HEK293 (cell line): ENCODE measurements at regions not wholly inside any gene's neighbourhood (a gene's known extent, or its start where the extent isn't known, plus 50 kb on each side); places are given as distances from the start of the nearest gene placed in this dataset.

ENCODE experiments used
- CTCF ChIA-PET: fragments of 350-600 bp; formaldehyde crosslinking; extraction: SDS; loops from one replicate; lab custom pipeline; 2021; ENCODE audit warnings: antibody characterized with exemption; lab: Yijun Ruan, JAX
- POLR2A ChIA-PET: fragments of 300-600 bp; formaldehyde crosslinking; extraction: SDS; loops from one replicate; lab custom pipeline; 2020; ENCODE audit warnings: antibody characterized with exemption, inconsistent platforms; lab: Yijun Ruan, JAX
- H3K27ac ChIP-seq: fragments of 200-500 bp; sonication (Bioruptor generic); 2 replicates; pipeline ENCODE4 v1.5.1; 2014; ENCODE audit warnings: low read depth, low read length, control low read depth, inconsistent platforms; ENCODE audit errors: extremely low read depth
- H3K36me3 ChIP-seq, 2 experiments: fragments of 200-500 bp in 1 of 2; sonication (Bioruptor generic) in 1 of 2; 1 replicate in 1 of 2; 2 replicates in 1 of 2; pipeline ENCODE4 v1.5.1; 2014 to 2017; ENCODE audit warnings: inconsistent platforms in 2 of 2, low read length in 2 of 2; ENCODE audit not compliant: control insufficient read depth in 2 of 2, insufficient read depth in 1 of 2
- H3K4me1 ChIP-seq: fragments of 200-500 bp; sonication (Bioruptor generic); 2 replicates; pipeline ENCODE4 v1.5.1; 2014; ENCODE audit warnings: mild to moderate bottlenecking, low read length, inconsistent platforms; ENCODE audit not compliant: control insufficient read depth, insufficient read depth
- H3K4me3 ChIP-seq: 2 replicates; pipeline ENCODE4 v1.5.1; 2011; ENCODE audit warnings: low read depth, mild to moderate bottlenecking, control low read depth, low read length, moderate library complexity
- H3K9me3 ChIP-seq: fragments of 200-500 bp; sonication (Bioruptor generic); 2 replicates; pipeline ENCODE4 v1.5.1; 2014; ENCODE audit warnings: low read depth, low read length, inconsistent platforms; ENCODE audit not compliant: control insufficient read depth, insufficient read depth
- BCL11A ChIP-seq: fragments of 450-650 bp; formaldehyde crosslinking; IDR thresholded peaks from 2 replicates; pipeline ENCODE4 v1.5.1; 2016; ENCODE audit warnings: low read depth, missing biosample characterization, missing genetic modification characterization
- EGR2 ChIP-seq: fragments of 450-650 bp; formaldehyde crosslinking; IDR thresholded peaks from 2 replicates; pipeline ENCODE4 v1.5.1; 2016; ENCODE audit warnings: low read depth, missing biosample characterization, missing genetic modification characterization
- GLIS1 ChIP-seq: fragments of 450-650 bp; formaldehyde crosslinking; IDR thresholded peaks from 2 replicates; pipeline ENCODE4 v1.5.1; 2016; ENCODE audit warnings: missing biosample characterization, missing genetic modification characterization
- HOXA7 ChIP-seq: sonication (generic); formaldehyde crosslinking; IDR thresholded peaks from 2 replicates; pipeline ENCODE4 v1.8.1; 2022; ENCODE audit warnings: missing genetic modification reagents, borderline replicate concordance
- HOXD13 ChIP-seq: sonication (generic); formaldehyde crosslinking; IDR thresholded peaks from 2 replicates; pipeline ENCODE4 v1.8.0; 2022; ENCODE audit warnings: missing genetic modification reagents, borderline replicate concordance
- KLF1 ChIP-seq: fragments of 450-650 bp; formaldehyde crosslinking; IDR thresholded peaks from 2 replicates; pipeline ENCODE4 v1.5.1; 2016; ENCODE audit warnings: missing biosample characterization, missing genetic modification characterization
- KLF9 ChIP-seq: fragments of 450-650 bp; formaldehyde crosslinking; IDR thresholded peaks from 2 replicates; pipeline ENCODE4 v1.5.1; 2016; ENCODE audit warnings: missing biosample characterization, missing genetic modification characterization, low read depth
- PRDM10 ChIP-seq: fragments of 450-650 bp; formaldehyde crosslinking; IDR thresholded peaks from 2 replicates; pipeline ENCODE4 v1.5.1; 2016; ENCODE audit warnings: missing biosample characterization, missing genetic modification characterization
- ZBTB11 ChIP-seq: fragments of 450-650 bp; formaldehyde crosslinking; conservative IDR thresholded peaks from 2 replicates; pipeline ENCODE4 v1.5.1; 2016; ENCODE audit warnings: low read depth, missing biosample characterization, missing genetic modification characterization
- ZNF140 ChIP-seq: fragments of 450-650 bp; formaldehyde crosslinking; IDR thresholded peaks from 2 replicates; pipeline ENCODE4 v1.5.1; 2016; ENCODE audit warnings: missing biosample characterization, missing genetic modification characterization
- ZNF155 ChIP-seq: fragments of 450-650 bp; formaldehyde crosslinking; IDR thresholded peaks from 2 replicates; pipeline ENCODE4 v1.5.1; 2016; ENCODE audit warnings: missing biosample characterization, missing genetic modification characterization
- ZNF221 ChIP-seq: fragments of 450-650 bp; formaldehyde crosslinking; IDR thresholded peaks from 2 replicates; pipeline ENCODE4 v1.5.1; 2017; ENCODE audit warnings: missing biosample characterization, missing genetic modification characterization, borderline replicate concordance
- ZNF354C ChIP-seq: fragments of 450-650 bp; formaldehyde crosslinking; IDR thresholded peaks from 2 replicates; pipeline ENCODE4 v1.5.1; 2016; ENCODE audit warnings: missing biosample characterization, missing genetic modification characterization, low read depth, borderline replicate concordance
- ZNF404 ChIP-seq: fragments of 450-650 bp; formaldehyde crosslinking; IDR thresholded peaks from 2 replicates; pipeline ENCODE4 v1.5.1; 2017; ENCODE audit warnings: missing biosample characterization, missing genetic modification characterization
- ZNF488 ChIP-seq: fragments of 450-650 bp; formaldehyde crosslinking; IDR thresholded peaks from 2 replicates; pipeline ENCODE4 v1.5.1; 2016; ENCODE audit warnings: missing biosample characterization, missing genetic modification characterization
- ZNF660 ChIP-seq: fragments of 450-650 bp; IDR thresholded peaks from 2 replicates; pipeline ENCODE4 v1.5.1; 2018; ENCODE audit warnings: missing biosample characterization, mild to moderate bottlenecking, missing genetic modification characterization
- ZSCAN23 ChIP-seq: fragments of 450-650 bp; formaldehyde crosslinking; IDR thresholded peaks from 2 replicates; pipeline ENCODE4 v1.5.1; 2016; ENCODE audit warnings: missing biosample characterization, missing genetic modification characterization
- ZSCAN30 ChIP-seq: fragments of 450-650 bp; IDR thresholded peaks from 2 replicates; pipeline ENCODE4 v1.5.1; 2018; ENCODE audit warnings: missing biosample characterization, mild to moderate bottlenecking, missing genetic modification characterization, moderate library complexity
- ZXDB ChIP-seq: fragments of 450-650 bp; formaldehyde crosslinking; IDR thresholded peaks from 2 replicates; pipeline ENCODE4 v1.5.1; 2016; ENCODE audit warnings: missing biosample characterization, missing genetic modification characterization
- TF ChIP-seq, protein P1 (sequence below): fragments of 450-650 bp; formaldehyde crosslinking; IDR thresholded peaks from 2 replicates; pipeline ENCODE4 v1.5.0; 2017; ENCODE audit warnings: missing biosample characterization, missing genetic modification characterization, borderline replicate concordance
- TF ChIP-seq, protein P2 (sequence below): fragments of 450-650 bp; formaldehyde crosslinking; IDR thresholded peaks from 2 replicates; pipeline ENCODE4 v1.5.1; 2016; ENCODE audit warnings: missing biosample characterization, missing genetic modification characterization
- TF ChIP-seq, protein P3 (sequence below): fragments of 450-650 bp; formaldehyde crosslinking; IDR thresholded peaks from 2 replicates; pipeline ENCODE4 v1.5.1; 2016; ENCODE audit warnings: missing biosample characterization, missing genetic modification characterization, low read depth

DNA sequence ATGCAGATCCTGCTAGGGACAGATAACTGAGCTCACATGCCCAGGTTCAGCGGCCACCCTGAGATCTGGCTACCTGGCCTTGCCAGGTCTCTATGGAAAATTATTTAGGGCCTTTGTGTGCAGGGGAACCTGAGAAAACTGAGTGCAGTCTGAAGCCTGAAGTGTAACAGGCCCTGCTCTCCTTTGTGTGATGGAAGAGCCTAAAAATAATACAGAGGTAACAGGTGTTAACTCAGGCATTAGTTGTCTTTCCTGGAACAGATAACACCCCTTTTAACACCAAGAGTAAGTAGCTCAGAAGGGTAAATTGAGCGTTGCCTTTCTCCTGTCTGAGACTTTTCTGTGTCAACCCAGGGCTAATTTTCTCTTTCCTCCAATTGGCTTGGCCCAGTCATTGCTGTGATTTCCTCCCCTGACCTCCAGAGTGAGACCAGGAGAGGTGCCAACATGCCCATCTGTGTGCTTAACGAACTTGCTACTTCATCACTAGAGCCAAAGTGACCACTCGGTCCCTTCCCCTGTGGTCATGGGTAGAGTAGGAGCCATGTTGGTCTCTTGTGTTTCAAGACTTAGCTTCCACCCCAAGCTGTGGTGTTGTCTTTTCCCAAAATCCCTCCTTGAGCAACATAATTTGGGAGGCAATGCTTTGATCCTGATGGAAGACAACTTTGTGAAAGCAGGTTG, 304.4 kb upstream of the JAG1 start:
- ChIA-PET POLR2A (no interaction called here), CTCF (no interaction called here)
- no peaks in the 10 kb centered on the region for H3K9me3 ChIP-seq
- TF ChIP-seq GLIS1 = no peak
- no peak for TF ChIP-seq KLF1 (tag by site-specific recombination)
- no peak for TF ChIP-seq EGR2
- no peak for TF ChIP-seq ZNF488
- TF ChIP-seq, protein P1, sequence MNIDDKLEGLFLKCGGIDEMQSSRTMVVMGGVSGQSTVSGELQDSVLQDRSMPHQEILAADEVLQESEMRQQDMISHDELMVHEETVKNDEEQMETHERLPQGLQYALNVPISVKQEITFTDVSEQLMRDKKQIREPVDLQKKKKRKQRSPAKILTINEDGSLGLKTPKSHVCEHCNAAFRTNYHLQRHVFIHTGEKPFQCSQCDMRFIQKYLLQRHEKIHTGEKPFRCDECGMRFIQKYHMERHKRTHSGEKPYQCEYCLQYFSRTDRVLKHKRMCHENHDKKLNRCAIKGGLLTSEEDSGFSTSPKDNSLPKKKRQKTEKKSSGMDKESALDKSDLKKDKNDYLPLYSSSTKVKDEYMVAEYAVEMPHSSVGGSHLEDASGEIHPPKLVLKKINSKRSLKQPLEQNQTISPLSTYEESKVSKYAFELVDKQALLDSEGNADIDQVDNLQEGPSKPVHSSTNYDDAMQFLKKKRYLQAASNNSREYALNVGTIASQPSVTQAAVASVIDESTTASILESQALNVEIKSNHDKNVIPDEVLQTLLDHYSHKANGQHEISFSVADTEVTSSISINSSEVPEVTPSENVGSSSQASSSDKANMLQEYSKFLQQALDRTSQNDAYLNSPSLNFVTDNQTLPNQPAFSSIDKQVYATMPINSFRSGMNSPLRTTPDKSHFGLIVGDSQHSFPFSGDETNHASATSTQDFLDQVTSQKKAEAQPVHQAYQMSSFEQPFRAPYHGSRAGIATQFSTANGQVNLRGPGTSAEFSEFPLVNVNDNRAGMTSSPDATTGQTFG (tag by site-specific recombination) = no peak
- no peak for TF ChIP-seq ZNF155 (tag by site-specific recombination)
- TF ChIP-seq HOXD13 (CRISPR knock-in tag) = no peak
- TF ChIP-seq ZNF354C (tag by site-specific recombination) = no peak
- TF ChIP-seq HOXA7 = no peak
- no peak for TF ChIP-seq ZNF221 (tag by site-specific recombination)
- no peak for TF ChIP-seq ZSCAN23 (tag by site-specific recombination)
- TF ChIP-seq ZNF404 = no peak
- TF ChIP-seq ZSCAN30 (tag by site-specific recombination) = no peak
- no peak for TF ChIP-seq ZNF140 (tag by site-specific recombination)
- no peak for TF ChIP-seq ZNF660 (tag by site-specific recombination)
- TF ChIP-seq BCL11A (tag by site-specific recombination) = no peak
- H3K4me3 ChIP-seq = no peak overlapping the region
- H3K36me3 ChIP-seq = no peaks in the 10 kb centered on the region
- no peaks in the 10 kb centered on the region for H3K4me1 ChIP-seq
- no peak overlapping the region for H3K27ac ChIP-seq

DNA sequence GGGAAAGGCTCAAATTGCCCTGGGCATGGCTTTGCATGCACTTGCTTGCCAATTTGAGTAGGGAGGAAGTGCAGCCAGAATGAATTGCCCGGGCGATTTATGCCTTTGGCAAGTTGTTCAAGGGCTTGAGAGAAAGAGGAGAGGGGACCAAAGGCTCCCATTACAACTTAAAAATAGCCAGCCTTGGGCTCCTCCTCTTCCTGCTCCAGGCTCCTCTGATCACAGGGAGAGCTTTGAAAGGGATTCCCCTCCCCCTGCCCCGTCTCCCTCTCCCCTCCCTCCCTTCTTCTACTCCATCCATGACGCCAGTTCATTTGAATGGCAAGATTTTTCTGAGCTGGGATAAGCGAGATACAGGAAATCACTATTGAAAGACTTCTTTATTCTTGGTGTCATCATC, 304.9 kb upstream of the JAG1 start:
- H3K27ac ChIP-seq = no peak overlapping the region
- H3K4me1 ChIP-seq = no peaks in the 10 kb centered on the region
- no peak overlapping the region for H3K4me3 ChIP-seq
- ChIA-PET CTCF (no interaction called here), POLR2A (interaction anchor here (0.6 to 0.7 kb wide), 2 partner anchors 54 to 307 kb away, joined by 3 to 6 read pairs; no protein-coding TSS in a partner anchor)
- H3K36me3 ChIP-seq = no peaks in the 10 kb centered on the region
- H3K9me3 ChIP-seq = no peaks in the 10 kb centered on the region
- TF ChIP-seq ZBTB11 (tag by site-specific recombination) (no peak), KLF9 (tag by site-specific recombination) (no peak), ZSCAN23 (tag by site-specific recombination) (no peak), PRDM10 (tag by site-specific recombination) (no peak), ZXDB (tag by site-specific recombination) (no peak)
- TF ChIP-seq, protein P2, sequence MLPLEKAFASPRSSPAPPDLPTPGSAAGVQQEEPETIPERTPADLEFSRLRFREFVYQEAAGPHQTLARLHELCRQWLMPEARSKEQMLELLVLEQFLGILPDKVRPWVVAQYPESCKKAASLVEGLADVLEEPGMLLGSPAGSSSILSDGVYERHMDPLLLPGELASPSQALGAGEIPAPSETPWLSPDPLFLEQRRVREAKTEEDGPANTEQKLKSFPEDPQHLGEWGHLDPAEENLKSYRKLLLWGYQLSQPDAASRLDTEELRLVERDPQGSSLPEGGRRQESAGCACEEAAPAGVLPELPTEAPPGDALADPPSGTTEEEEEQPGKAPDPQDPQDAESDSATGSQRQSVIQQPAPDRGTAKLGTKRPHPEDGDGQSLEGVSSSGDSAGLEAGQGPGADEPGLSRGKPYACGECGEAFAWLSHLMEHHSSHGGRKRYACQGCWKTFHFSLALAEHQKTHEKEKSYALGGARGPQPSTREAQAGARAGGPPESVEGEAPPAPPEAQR (tag by site-specific recombination) = no peak
- TF ChIP-seq, protein P3, sequence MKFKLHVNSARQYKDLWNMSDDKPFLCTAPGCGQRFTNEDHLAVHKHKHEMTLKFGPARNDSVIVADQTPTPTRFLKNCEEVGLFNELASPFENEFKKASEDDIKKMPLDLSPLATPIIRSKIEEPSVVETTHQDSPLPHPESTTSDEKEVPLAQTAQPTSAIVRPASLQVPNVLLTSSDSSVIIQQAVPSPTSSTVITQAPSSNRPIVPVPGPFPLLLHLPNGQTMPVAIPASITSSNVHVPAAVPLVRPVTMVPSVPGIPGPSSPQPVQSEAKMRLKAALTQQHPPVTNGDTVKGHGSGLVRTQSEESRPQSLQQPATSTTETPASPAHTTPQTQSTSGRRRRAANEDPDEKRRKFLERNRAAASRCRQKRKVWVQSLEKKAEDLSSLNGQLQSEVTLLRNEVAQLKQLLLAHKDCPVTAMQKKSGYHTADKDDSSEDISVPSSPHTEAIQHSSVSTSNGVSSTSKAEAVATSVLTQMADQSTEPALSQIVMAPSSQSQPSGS (tag by site-specific recombination) = no peak
